ENCODE measurements at regions not wholly inside any gene's neighbourhood (a gene's known extent, or its start where the extent isn't known, plus 50 kb on each side); places are given as distances from the start of the nearest gene placed in this dataset.
"Not testable (repeated sequence)": the region's sequence is repeated elsewhere in the genome, so short reads cannot be mapped to it uniquely, and the experiment has no call there.

GRCh38 chr3:56924700-56925099, 123.0 kb upstream of the ARHGEF3 start:
- DNase-seq (ENCODE audit: low spot score): not testable (repeated sequence)

- no peak for DNase-seq (ENCODE audit: low spot score)
Observed at GRCh38 chr3:56923526-56924224, 121.9 kb upstream of the ARHGEF3 start.

GRCh38 chr3:56921573-56922453, 120.1 kb upstream of the ARHGEF3 start:
- no peak for DNase-seq (ENCODE audit: low spot score)

GRCh38 chr3:56919797-56920195, 118.0 kb upstream of the ARHGEF3 start:
- DNase-seq (ENCODE audit: low spot score): no peak

- no peak for DNase-seq (ENCODE audit: low spot score)
Observed at GRCh38 chr3:56919137-56919796, 117.5 kb upstream of the ARHGEF3 start.

GRCh38 chr3:56918111-56918568, 116.4 kb upstream of the ARHGEF3 start:
- no peak for DNase-seq (ENCODE audit: low spot score)

GRCh38 chr3:56917361-56918110, 115.8 kb upstream of the ARHGEF3 start:
- DNase-seq (ENCODE audit: low spot score): no peak

- no peak for DNase-seq (ENCODE audit: low spot score)
Observed at GRCh38 chr3:56916716-56917360, 115.1 kb upstream of the ARHGEF3 start.

- peak; percentile 53 for DNase-seq (ENCODE audit: low spot score)
Observed at GRCh38 chr3:56915966-56916586, 114.3 kb upstream of the ARHGEF3 start.

- DNase-seq (ENCODE audit: low spot score): no peak
Observed at GRCh38 chr3:56914646-56915045, 112.9 kb upstream of the ARHGEF3 start.

- no peak for DNase-seq (ENCODE audit: low spot score)
Observed at GRCh38 chr3:56911363-56911762, 109.6 kb upstream of the ARHGEF3 start.

- DNase-seq (ENCODE audit: low spot score): no peak
Observed at GRCh38 chr3:56909349-56909748, 107.6 kb upstream of the ARHGEF3 start.

GRCh38 chr3:56908004-56908403, 106.3 kb upstream of the ARHGEF3 start:
- DNase-seq (ENCODE audit: low spot score): no peak

- DNase-seq (ENCODE audit: low spot score): no peak
Observed at GRCh38 chr3:56904552-56905215, 102.9 kb upstream of the ARHGEF3 start.

- DNase-seq (ENCODE audit: low spot score): no peak
Observed at GRCh38 chr3:56903231-56903782, 101.6 kb upstream of the ARHGEF3 start.

GRCh38 chr3:56902468-56903160, 100.9 kb upstream of the ARHGEF3 start:
- DNase-seq (ENCODE audit: low spot score): no peak

GRCh38 chr3:56900801-56901200, 99.1 kb upstream of the ARHGEF3 start:
- no peak for DNase-seq (ENCODE audit: low spot score)

- DNase-seq (ENCODE audit: low spot score): no peak
Observed at GRCh38 chr3:56899851-56900250, 98.1 kb upstream of the ARHGEF3 start.

- DNase-seq (ENCODE audit: low spot score): no peak
Observed at GRCh38 chr3:56899078-56899477, 97.3 kb upstream of the ARHGEF3 start.
